B cell (primary cell): ENCODE measurements at regions not wholly inside any gene's neighbourhood (a gene's known extent, or its start where the extent isn't known, plus 50 kb on each side); places are given as distances from the start of the nearest gene placed in this dataset.

ENCODE experiments used
- ATAC-seq: fragments of 200-7000 bp; cut with Tn5 transposase; one replicate; pipeline ENCODE4 v1.10.0; 2021; ENCODE audit warnings: low read depth, mild to moderate bottlenecking, moderate number of reproducible peaks, moderate library complexity
- CTCF ChIA-PET: fragments of 350-600 bp; sonication (Branson Sonifier 250); formaldehyde crosslinking; loops from one replicate; lab custom pipeline; 2021; ENCODE audit warnings: antibody characterized with exemption, inconsistent platforms; lab: Charles Lee
- POLR2A ChIA-PET: fragments of 350-600 bp; sonication (Branson Sonifier 250); formaldehyde crosslinking; loops from one replicate; lab custom pipeline; 2021; ENCODE audit warnings: antibody characterized with exemption; lab: Charles Lee
- DNase-seq: peaks from one replicate; pipeline ENCODE4 v3.0.0; 2013
- H2AFZ ChIP-seq: 2 replicates; pipeline ENCODE4 v1.6.1; 2012; ENCODE audit warnings: mild to moderate bottlenecking, low read depth, low read length; ENCODE audit not compliant: insufficient read depth, poor library complexity, severe bottlenecking
- H3K27ac ChIP-seq, 2 donors: 1 replicate in 1 of 2; 2 replicates in 1 of 2; pipeline ENCODE4 v1.5.1; 2012 to 2013; ENCODE audit warnings: low read length in 2 of 2, mild to moderate bottlenecking in 2 of 2, moderate library complexity in 1 of 2
- H3K27me3 ChIP-seq, 4 experiments: fragments of 200-600 bp in 1 of 4; sonication (generic) in 1 of 4; replicated peaks in 1 of 4; 1 replicate in 2 of 4; 2 replicates in 2 of 4; pipeline versions ENCODE4 v1.6.1 to v1.7.0; 2013 to 2016; ENCODE audit warnings: low read length in 3 of 4, mild to moderate bottlenecking in 2 of 4, mixed read lengths in 1 of 4, moderate library complexity in 1 of 4; ENCODE audit not compliant: insufficient read depth in 4 of 4, control insufficient read depth in 3 of 4; ENCODE audit errors: control extremely low read depth in 1 of 4
- H3K36me3 ChIP-seq, 2 experiments: replicated peaks in 1 of 2; 1 replicate in 1 of 2; 2 replicates in 1 of 2; pipeline versions ENCODE4 v1.6.1 to v1.7.1; 2013; ENCODE audit warnings: low read length in 1 of 2; ENCODE audit not compliant: insufficient read depth in 2 of 2, control insufficient read depth in 1 of 2; ENCODE audit errors: control extremely low read depth in 1 of 2, extremely low read depth in 1 of 2
- H3K4me1 ChIP-seq, 2 donors: fragments of 200-600 bp in 1 of 2; sonication (generic) in 1 of 2; 1 replicate in 1 of 2; 2 replicates in 1 of 2; pipeline versions ENCODE4 v1.5.1 to v1.6.1; 2013 to 2017; ENCODE audit warnings: low read length in 2 of 2; ENCODE audit not compliant: control insufficient read depth in 2 of 2, insufficient read depth in 2 of 2
- H3K4me2 ChIP-seq: replicated peaks from 2 replicates; pipeline ENCODE3; 2012; ENCODE audit warnings: mild to moderate bottlenecking, low read depth, low read length; ENCODE audit not compliant: poor library complexity, severe bottlenecking
- H3K4me3 ChIP-seq, 5 experiments: fragments of 200-600 bp in 1 of 5; sonication (generic) in 1 of 5; 1 replicate in 3 of 5; 2 replicates in 2 of 5; pipeline versions ENCODE4 v1.5.1 to v1.7.0; 2011 to 2016; ENCODE audit warnings: low read length in 4 of 5, mild to moderate bottlenecking in 4 of 5, low read depth in 2 of 5, control low read depth in 1 of 5, moderate library complexity in 1 of 5; ENCODE audit not compliant: insufficient read depth in 1 of 5; ENCODE audit errors: control extremely low read depth in 1 of 5, extremely low read depth in 1 of 5
- H3K79me2 ChIP-seq: fragments of 200-600 bp; sonication (generic); one replicate; pipeline ENCODE4 v1.6.0; 2016; ENCODE audit warnings: low read length; ENCODE audit not compliant: control insufficient read depth, insufficient read depth
- H3K9ac ChIP-seq: fragments of 200-600 bp; sonication (generic); 2 replicates; pipeline ENCODE4 v1.6.1; 2017; ENCODE audit warnings: mild to moderate bottlenecking, low read length, moderate library complexity
- H3K9me3 ChIP-seq, 3 donors: one replicate each; pipeline versions ENCODE4 v1.6.1 to v1.7.1; 2013; ENCODE audit warnings: low read length in 2 of 3; ENCODE audit not compliant: control insufficient read depth in 2 of 3, insufficient read depth in 1 of 3; ENCODE audit errors: control extremely low read depth in 1 of 3
- H4K20me1 ChIP-seq: 2 replicates; pipeline ENCODE4 v1.6.0; 2012; ENCODE audit warnings: mild to moderate bottlenecking, low read length; ENCODE audit not compliant: insufficient read depth, control insufficient read depth, poor library complexity, severe bottlenecking
- H3K27ac Mint-ChIP-seq: one replicate; pipeline ENCODE4 v1.8.0; 2021; ENCODE audit warnings: mixed read lengths
- H3K27me3 Mint-ChIP-seq: one replicate; pipeline ENCODE4 v1.8.0; 2021; ENCODE audit warnings: mixed read lengths
- H3K4me1 Mint-ChIP-seq: one replicate; pipeline ENCODE4 v1.8.0; 2021; ENCODE audit warnings: mixed read lengths
- H3K4me3 Mint-ChIP-seq: one replicate; pipeline ENCODE4 v1.8.0; 2021; ENCODE audit warnings: mixed read lengths
- H3K9me3 Mint-ChIP-seq: one replicate; pipeline ENCODE4 v1.8.0; 2022; ENCODE audit warnings: mixed read lengths; ENCODE audit not compliant: insufficient read depth
- EZH2 ChIP-seq: IDR thresholded peaks from 2 replicates; pipeline ENCODE4 v1.6.1; 2012; ENCODE audit warnings: borderline replicate concordance, low read depth, mild to moderate bottlenecking, moderate library complexity, low read length; ENCODE audit not compliant: insufficient read depth, poor library complexity, severe bottlenecking
- WGBS: methylation state at CpG from one replicate; pipeline ENCODE4 v1.1.5; 2013; ENCODE audit warnings: missing lambda C conversion rate; ENCODE audit not compliant: insufficient coverage; 5-methylcytosine and 5-hydroxymethylcytosine counted together
- intact Hi-C: fragments of 100-400 bp; cut with micrococcal nuclease; formaldehyde crosslinking; loops from one replicate; pipeline ENCODE4 v1.10.0; 2022
- TF ChIP-seq, protein P1 (sequence below): fragments of 200-600 bp; IDR thresholded peaks from one replicate; pipeline ENCODE4 v1.8.0; 2022; ENCODE audit warnings: antibody characterized with exemption, mild to moderate bottlenecking

DNA sequence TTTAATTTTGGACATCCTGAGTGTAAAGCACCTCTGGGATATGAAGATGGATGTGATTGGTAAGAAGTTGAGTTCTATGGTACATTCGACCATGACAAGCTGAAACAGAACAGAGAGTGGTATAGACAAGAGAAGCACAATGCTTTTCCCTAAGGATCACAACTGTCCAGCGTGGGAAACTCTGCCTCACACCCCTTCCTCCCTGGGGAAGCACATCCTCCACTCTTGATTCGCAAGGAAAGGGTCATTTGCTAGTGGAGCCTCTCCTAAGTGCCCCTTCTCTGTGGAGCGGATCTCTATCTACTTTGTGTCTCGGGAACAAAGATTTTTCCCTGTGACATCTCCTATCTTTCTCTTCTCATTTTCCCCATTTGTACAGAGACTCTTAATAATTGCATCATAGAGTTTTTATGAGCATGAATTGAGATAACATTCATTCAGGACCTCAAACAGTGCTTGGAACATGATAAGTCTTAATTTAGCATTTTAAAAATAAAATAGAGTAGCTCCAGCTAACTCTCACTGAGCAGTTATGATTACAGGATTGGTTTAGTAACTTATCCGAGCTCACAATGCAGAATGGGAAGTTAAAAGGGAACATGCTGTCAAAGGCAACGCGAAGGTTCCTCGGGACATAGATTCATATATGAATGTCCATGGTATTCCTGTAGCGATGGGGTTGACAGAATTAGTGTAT lies 775.2 kb downstream of the C6orf118 start:
- intact Hi-C loops: no loop called here
- H3K9me3 ChIP-seq: peaks cover 0 to 9% (median 1%) of the 10 kb centered on the region in 3 donors
- H3K9ac ChIP-seq: no peak overlapping the region
- Mint-ChIP-seq H3K4me3 (no peak overlapping the region), H3K27me3 (no peaks in the 10 kb centered on the region), H3K27ac (no peak overlapping the region), H3K4me1 (no peaks in the 10 kb centered on the region), H3K9me3 (no peaks in the 10 kb centered on the region)
- no peaks in the 10 kb centered on the region for H3K36me3 ChIP-seq
- 64% methylated on average over 4 of the region's 10 CpGs for WGBS
- ChIA-PET CTCF (no interaction called here), POLR2A (no interaction called here)
- TF ChIP-seq, protein P1, sequence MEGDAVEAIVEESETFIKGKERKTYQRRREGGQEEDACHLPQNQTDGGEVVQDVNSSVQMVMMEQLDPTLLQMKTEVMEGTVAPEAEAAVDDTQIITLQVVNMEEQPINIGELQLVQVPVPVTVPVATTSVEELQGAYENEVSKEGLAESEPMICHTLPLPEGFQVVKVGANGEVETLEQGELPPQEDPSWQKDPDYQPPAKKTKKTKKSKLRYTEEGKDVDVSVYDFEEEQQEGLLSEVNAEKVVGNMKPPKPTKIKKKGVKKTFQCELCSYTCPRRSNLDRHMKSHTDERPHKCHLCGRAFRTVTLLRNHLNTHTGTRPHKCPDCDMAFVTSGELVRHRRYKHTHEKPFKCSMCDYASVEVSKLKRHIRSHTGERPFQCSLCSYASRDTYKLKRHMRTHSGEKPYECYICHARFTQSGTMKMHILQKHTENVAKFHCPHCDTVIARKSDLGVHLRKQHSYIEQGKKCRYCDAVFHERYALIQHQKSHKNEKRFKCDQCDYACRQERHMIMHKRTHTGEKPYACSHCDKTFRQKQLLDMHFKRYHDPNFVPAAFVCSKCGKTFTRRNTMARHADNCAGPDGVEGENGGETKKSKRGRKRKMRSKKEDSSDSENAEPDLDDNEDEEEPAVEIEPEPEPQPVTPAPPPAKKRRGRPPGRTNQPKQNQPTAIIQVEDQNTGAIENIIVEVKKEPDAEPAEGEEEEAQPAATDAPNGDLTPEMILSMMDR: no peak
- TF ChIP-seq EZH2: no peak
- H4K20me1 ChIP-seq: no peaks in the 10 kb centered on the region
- H3K4me2 ChIP-seq: no peak overlapping the region
- H3K4me3 ChIP-seq: no peak overlapping the region
- H3K4me1 ChIP-seq: no peaks in the 10 kb centered on the region
- no peak overlapping the region for H2AFZ ChIP-seq
- ATAC-seq: no peak
- no peak overlapping the region for H3K27ac ChIP-seq
- H3K27me3 ChIP-seq: no peaks in the 10 kb centered on the region
- no peaks in the 10 kb centered on the region for H3K79me2 ChIP-seq
- no peak for DNase-seq

DNA sequence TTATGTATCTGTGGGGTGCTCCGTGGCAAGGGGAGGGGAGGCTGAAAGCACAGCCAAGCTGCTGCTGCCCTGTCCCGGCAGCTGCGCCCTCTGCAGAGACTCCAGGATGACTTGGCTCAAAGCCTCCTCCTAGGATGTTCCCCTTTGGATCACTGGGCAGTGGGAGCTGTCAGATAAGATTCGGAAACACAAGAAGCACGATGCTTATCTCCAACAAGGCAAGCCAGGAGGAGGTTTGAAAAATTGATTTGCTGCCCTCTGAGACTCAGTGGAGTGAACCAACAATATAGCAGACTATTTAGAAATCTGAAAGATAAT lies 776.4 kb downstream of the C6orf118 start:
- Mint-ChIP-seq H3K4me3 (no peak overlapping the region), H3K9me3 (no peaks in the 10 kb centered on the region), H3K27ac (no peak overlapping the region), H3K4me1 (no peaks in the 10 kb centered on the region), H3K27me3 (no peaks in the 10 kb centered on the region)
- intact Hi-C loops: no loop called here
- CTCF ChIA-PET: no interaction called here
- POLR2A ChIA-PET: no interaction called here
- ATAC-seq: no peak
- no peak overlapping the region for H3K9ac ChIP-seq
- H3K79me2 ChIP-seq: no peaks in the 10 kb centered on the region
- H3K4me3 ChIP-seq: no peak overlapping the region
- no peak for TF ChIP-seq EZH2
- TF ChIP-seq, protein P1: no peak
- no peaks in the 10 kb centered on the region for H4K20me1 ChIP-seq
- no peaks in the 10 kb centered on the region for H3K4me1 ChIP-seq
- H2AFZ ChIP-seq: no peak overlapping the region
- 28% methylated on average over 3 of the region's 5 CpGs for WGBS
- H3K27ac ChIP-seq: no peak overlapping the region
- H3K36me3 ChIP-seq: no peaks in the 10 kb centered on the region
- H3K27me3 ChIP-seq: no peaks in the 10 kb centered on the region
- DNase-seq: no peak
- peaks cover 0 to 9% (median 1%) of the 10 kb centered on the region in 3 donors for H3K9me3 ChIP-seq
- no peak overlapping the region for H3K4me2 ChIP-seq
